Glomerular endothelial cell (primary cell): ENCODE measurements at regions not wholly inside any gene's neighbourhood (a gene's known extent, or its start where the extent isn't known, plus 50 kb on each side); places are given as distances from the start of the nearest gene placed in this dataset.
"Not testable (repeated sequence)": the region's sequence is repeated elsewhere in the genome, so short reads cannot be mapped to it uniquely, and the experiment has no call there.

Experiments
- DNase-seq: peaks from one replicate; pipeline ENCODE4 v3.0.0-alpha.2; 2011; ENCODE audit warnings: low read depth, low spot score; ENCODE audit errors: extremely low read depth

- DNase-seq, result no peak
Measured at GRCh38 chr4:176622251-176622948, 170.3 kb downstream of the VEGFC start.

GRCh38 chr4:176624983-176625610 lies 167.6 kb downstream of the VEGFC start:
- DNase-seq, result not testable (repeated sequence)

- DNase-seq, result no peak
Measured at GRCh38 chr4:176627916-176628315, 164.8 kb downstream of the VEGFC start.

- no peak for DNase-seq
Measured at GRCh38 chr4:176631611-176632010, 161.1 kb downstream of the VEGFC start.
